Activated CD4-positive, alpha-beta T cell treated with anti-CD3 and anti-CD28 coated beads, Interleukin-2, amount 10 ng/mL, durations not matched to agents 7 days and 5 days (primary cell): ENCODE measurements at regions not wholly inside any gene's neighbourhood (a gene's known extent, or its start where the extent isn't known, plus 50 kb on each side); places are given as distances from the start of the nearest gene placed in this dataset.

ENCODE experiments used
- CTCF ChIA-PET: fragments of 350-600 bp; sonication (Branson Sonifier 250); formaldehyde crosslinking; loops from one replicate; lab custom pipeline; 2021; ENCODE audit warnings: antibody characterized with exemption; lab: Charles Lee
- POLR2A ChIA-PET: fragments of 350-600 bp; sonication (Branson Sonifier 250); formaldehyde crosslinking; loops from one replicate; lab custom pipeline; 2021; ENCODE audit warnings: antibody characterized with exemption; lab: Charles Lee
- DNase-seq: peaks from one replicate; pipeline ENCODE4 v3.0.0-alpha.2; 2020
- H3K27ac Mint-ChIP-seq: one replicate; pipeline ENCODE4 v1.8.0; 2021; ENCODE audit warnings: mild to moderate bottlenecking, moderate library complexity, mixed read lengths
- H3K27me3 Mint-ChIP-seq: one replicate; pipeline ENCODE4 v1.8.0; 2021; ENCODE audit warnings: mixed read lengths
- H3K36me3 Mint-ChIP-seq: one replicate; pipeline ENCODE4 v1.8.0; 2021; ENCODE audit warnings: low read depth, mixed read lengths
- H3K4me1 Mint-ChIP-seq: one replicate; pipeline ENCODE4 v1.8.0; 2021; ENCODE audit warnings: mixed read lengths
- H3K4me3 Mint-ChIP-seq: one replicate; pipeline ENCODE4 v1.8.0; 2021; ENCODE audit warnings: mild to moderate bottlenecking, moderate library complexity, mixed read lengths
- H3K9me3 Mint-ChIP-seq: one replicate; pipeline ENCODE4 v1.8.0; 2021; ENCODE audit warnings: mixed read lengths

GRCh38 chr2:198776616-198777406 is 680.9 kb downstream of the SATB2 start:
- no peaks in the 10 kb centered on the region for H3K36me3 Mint-ChIP-seq
- no peaks in the 10 kb centered on the region for H3K27me3 Mint-ChIP-seq
- CTCF ChIA-PET = interaction anchor here (0.6 to 1.0 kb wide), 2 partner anchors 11 to 866 kb away, joined by 3 read pairs; no protein-coding TSS in a partner anchor
- no peaks in the 10 kb centered on the region for H3K4me1 Mint-ChIP-seq
- H3K9me3 Mint-ChIP-seq = no peaks in the 10 kb centered on the region
- H3K4me3 Mint-ChIP-seq = no peak overlapping the region
- POLR2A ChIA-PET = no interaction called here
- DNase-seq = no peak
- no peak overlapping the region for H3K27ac Mint-ChIP-seq

GRCh38 chr2:198775737-198776136 is 682.0 kb downstream of the SATB2 start:
- Mint-ChIP-seq H3K4me1 (no peaks in the 10 kb centered on the region), H3K36me3 (no peaks in the 10 kb centered on the region), H3K9me3 (no peaks in the 10 kb centered on the region), H3K27me3 (no peaks in the 10 kb centered on the region), H3K27ac (no peak overlapping the region), H3K4me3 (no peak overlapping the region)
- ChIA-PET CTCF (interaction anchor here (1.0 kb wide), 1 partner anchor 12 kb away, joined by 3 read pairs; no protein-coding TSS in a partner anchor), POLR2A (no interaction called here)
- no peak for DNase-seq

GRCh38 chr2:198774576-198774975 is 683.2 kb downstream of the SATB2 start:
- Mint-ChIP-seq H3K4me1 (no peaks in the 10 kb centered on the region), H3K27ac (no peak overlapping the region), H3K9me3 (no peaks in the 10 kb centered on the region), H3K36me3 (no peaks in the 10 kb centered on the region), H3K4me3 (no peak overlapping the region), H3K27me3 (no peaks in the 10 kb centered on the region)
- POLR2A ChIA-PET = no interaction called here
- no peak for DNase-seq
- CTCF ChIA-PET = interaction anchor here (1.3 kb wide), 1 partner anchor 18 kb away, joined by 3 read pairs; no protein-coding TSS in a partner anchor

GRCh38 chr2:198767694-198768093 is 690.0 kb downstream of the SATB2 start:
- no peaks in the 10 kb centered on the region for H3K4me1 Mint-ChIP-seq
- H3K4me3 Mint-ChIP-seq = no peak overlapping the region
- CTCF ChIA-PET = no interaction called here
- POLR2A ChIA-PET = no interaction called here
- no peak overlapping the region for H3K27ac Mint-ChIP-seq
- H3K27me3 Mint-ChIP-seq = no peaks in the 10 kb centered on the region
- no peak for DNase-seq
- H3K36me3 Mint-ChIP-seq = no peaks in the 10 kb centered on the region
- no peaks in the 10 kb centered on the region for H3K9me3 Mint-ChIP-seq

GRCh38 chr2:198763793-198764192 is 693.9 kb downstream of the SATB2 start:
- no peaks in the 10 kb centered on the region for H3K36me3 Mint-ChIP-seq
- POLR2A ChIA-PET = no interaction called here
- CTCF ChIA-PET = no interaction called here
- no peaks in the 10 kb centered on the region for H3K9me3 Mint-ChIP-seq
- no peaks in the 10 kb centered on the region for H3K27me3 Mint-ChIP-seq
- no peak overlapping the region for H3K27ac Mint-ChIP-seq
- DNase-seq = no peak
- H3K4me1 Mint-ChIP-seq = no peaks in the 10 kb centered on the region
- no peak overlapping the region for H3K4me3 Mint-ChIP-seq

GRCh38 chr2:198762441-198762840 is 695.3 kb downstream of the SATB2 start:
- no peak overlapping the region for H3K4me3 Mint-ChIP-seq
- H3K4me1 Mint-ChIP-seq = no peaks in the 10 kb centered on the region
- no peak for DNase-seq
- H3K36me3 Mint-ChIP-seq = no peaks in the 10 kb centered on the region
- no peak overlapping the region for H3K27ac Mint-ChIP-seq
- no peaks in the 10 kb centered on the region for H3K9me3 Mint-ChIP-seq
- H3K27me3 Mint-ChIP-seq = no peaks in the 10 kb centered on the region
- ChIA-PET CTCF (no interaction called here), POLR2A (no interaction called here)

- H3K9me3 Mint-ChIP-seq = no peaks in the 10 kb centered on the region
- no peaks in the 10 kb centered on the region for H3K4me1 Mint-ChIP-seq
- H3K27me3 Mint-ChIP-seq = no peaks in the 10 kb centered on the region
- H3K27ac Mint-ChIP-seq = no peak overlapping the region
- POLR2A ChIA-PET = no interaction called here
- CTCF ChIA-PET = interaction anchor here (1.5 kb wide), 1 partner anchor 17 kb away, joined by 3 read pairs; no protein-coding TSS in a partner anchor
- H3K4me3 Mint-ChIP-seq = no peak overlapping the region
- no peaks in the 10 kb centered on the region for H3K36me3 Mint-ChIP-seq
- DNase-seq = no peak
Measured at GRCh38 chr2:198757069-198757468, 700.7 kb downstream of the SATB2 start.

GRCh38 chr2:198756166-198756565 is 701.6 kb downstream of the SATB2 start:
- no peaks in the 10 kb centered on the region for H3K36me3 Mint-ChIP-seq
- H3K4me3 Mint-ChIP-seq = no peak overlapping the region
- ChIA-PET CTCF (interaction anchor here (1.5 kb wide), 1 partner anchor 18 kb away, joined by 3 read pairs; no protein-coding TSS in a partner anchor), POLR2A (no interaction called here)
- no peaks in the 10 kb centered on the region for H3K9me3 Mint-ChIP-seq
- H3K27ac Mint-ChIP-seq = no peak overlapping the region
- no peaks in the 10 kb centered on the region for H3K4me1 Mint-ChIP-seq
- no peaks in the 10 kb centered on the region for H3K27me3 Mint-ChIP-seq
- no peak for DNase-seq

- no peaks in the 10 kb centered on the region for H3K9me3 Mint-ChIP-seq
- no peak for DNase-seq
- ChIA-PET CTCF (no interaction called here), POLR2A (no interaction called here)
- no peaks in the 10 kb centered on the region for H3K36me3 Mint-ChIP-seq
- no peak overlapping the region for H3K27ac Mint-ChIP-seq
- H3K27me3 Mint-ChIP-seq = no peaks in the 10 kb centered on the region
- no peak overlapping the region for H3K4me3 Mint-ChIP-seq
- H3K4me1 Mint-ChIP-seq = no peaks in the 10 kb centered on the region
Measured at GRCh38 chr2:198753101-198753500, 704.6 kb downstream of the SATB2 start.

GRCh38 chr2:198749364-198749763 is 708.4 kb downstream of the SATB2 start:
- H3K4me1 Mint-ChIP-seq = no peaks in the 10 kb centered on the region
- no peak for DNase-seq
- POLR2A ChIA-PET = no interaction called here
- H3K36me3 Mint-ChIP-seq = no peaks in the 10 kb centered on the region
- H3K27ac Mint-ChIP-seq = no peak overlapping the region
- H3K9me3 Mint-ChIP-seq = no peaks in the 10 kb centered on the region
- CTCF ChIA-PET = no interaction called here
- H3K27me3 Mint-ChIP-seq = no peaks in the 10 kb centered on the region
- no peak overlapping the region for H3K4me3 Mint-ChIP-seq

GRCh38 chr2:198731842-198732399 is 725.8 kb downstream of the SATB2 start:
- CTCF ChIA-PET = no interaction called here
- Mint-ChIP-seq H3K4me1 (no peaks in the 10 kb centered on the region), H3K27ac (no peak overlapping the region), H3K36me3 (no peaks in the 10 kb centered on the region), H3K4me3 (no peak overlapping the region), H3K27me3 (no peaks in the 10 kb centered on the region), H3K9me3 (no peaks in the 10 kb centered on the region)
- DNase-seq = no peak
- POLR2A ChIA-PET = no interaction called here

GRCh38 chr2:198720266-198720665 is 737.5 kb downstream of the SATB2 start:
- no peak overlapping the region for H3K27ac Mint-ChIP-seq
- POLR2A ChIA-PET = no interaction called here
- CTCF ChIA-PET = no interaction called here

GRCh38 chr2:198717451-198717850 is 740.3 kb downstream of the SATB2 start:
- ChIA-PET POLR2A (no interaction called here), CTCF (no interaction called here)
- Mint-ChIP-seq H3K36me3 (no peaks in the 10 kb centered on the region), H3K27ac (no peak overlapping the region), H3K4me3 (no peak overlapping the region), H3K9me3 (no peaks in the 10 kb centered on the region), H3K27me3 (no peaks in the 10 kb centered on the region), H3K4me1 (no peaks in the 10 kb centered on the region)
- no peak for DNase-seq

More at GRCh38 chr2:198720266-198720665, 737.5 kb downstream of the SATB2 start:
- no peaks in the 10 kb centered on the region for H3K4me1 Mint-ChIP-seq
- H3K9me3 Mint-ChIP-seq = no peaks in the 10 kb centered on the region
- DNase-seq = no peak
- no peaks in the 10 kb centered on the region for H3K27me3 Mint-ChIP-seq
- H3K36me3 Mint-ChIP-seq = no peaks in the 10 kb centered on the region
- H3K4me3 Mint-ChIP-seq = no peak overlapping the region
